HepG2 (cell line): ENCODE measurements at regions not wholly inside any gene's neighbourhood (a gene's known extent, or its start where the extent isn't known, plus 50 kb on each side); places are given as distances from the start of the nearest gene placed in this dataset.

Source experiments
- ATAC-seq: fragments of 200-7000 bp; cut with Tn5 transposase; 3 replicates; pipeline ENCODE4 v1.9.1; 2020; ENCODE audit warnings: mild to moderate bottlenecking, moderate library complexity
- BruUV-seq: library from RNA; stranded (reverse); fragments of 400-500 nt; replicated peaks from 2 replicates; lab custom pipeline; 2021; lab: Mats Ljungman, UMichigan
- CTCF ChIA-PET: fragments of 300-600 bp; formaldehyde crosslinking; extraction: SDS; loops from one replicate; lab custom pipeline; 2021; ENCODE audit warnings: low total read pairs, inconsistent platforms, low intra/inter-chr PET ratio; lab: Yijun Ruan, JAX
- POLR2A ChIA-PET: fragments of 350-600 bp; sonication (Branson Sonifier 250); formaldehyde crosslinking; loops from one replicate; lab custom pipeline; 2020; ENCODE audit warnings: antibody characterized with exemption, inconsistent platforms; lab: Yijun Ruan, JAX
- DNase-seq: peaks from one replicate; pipeline ENCODE4 v3.0.0-alpha.2; 2015; ENCODE audit warnings: low spot score
- FAIRE-seq: peaks from 3 replicates; lab custom pipeline; 2011; peaks lifted over from hg19 to GRCh38; lab: Jason Lieb, UNC
- H2AFZ ChIP-seq: one replicate; pipeline ENCODE4 v1.6.1; 2011; ENCODE audit warnings: low read length, inconsistent platforms
- H3K27ac ChIP-seq: fragments of 300-600 bp; 3 replicates; pipeline ENCODE4 v1.8.0; 2011; ENCODE audit warnings: mixed run types, mild to moderate bottlenecking, mixed read lengths, low read length, inconsistent platforms; ENCODE audit not compliant: insufficient read depth; ENCODE audit errors: extremely low read length
- H3K27me3 ChIP-seq, 2 experiments: fragments of 200-600 bp in 1 of 2; 2 replicates in 1 of 2; 3 replicates in 1 of 2; pipeline versions ENCODE4 v1.6.0 to v1.8.0; 2011; ENCODE audit warnings: low read length in 2 of 2, mild to moderate bottlenecking in 2 of 2, moderate library complexity in 2 of 2, inconsistent platforms in 1 of 2; ENCODE audit not compliant: insufficient read depth in 2 of 2, control insufficient read depth in 1 of 2
- H3K36me3 ChIP-seq, 2 experiments: fragments of 200-600 bp in 1 of 2; replicated peaks in 1 of 2; 2 replicates in 1 of 2; 3 replicates in 1 of 2; pipeline versions ENCODE4 v1.5.1 to v1.8.0; 2011; ENCODE audit warnings: low read length in 2 of 2, inconsistent platforms in 1 of 2; ENCODE audit not compliant: insufficient read depth in 2 of 2, control insufficient read depth in 1 of 2
- H3K4me1 ChIP-seq: 2 replicates; pipeline ENCODE4 v1.5.1; 2012; ENCODE audit warnings: low read length, inconsistent platforms; ENCODE audit not compliant: insufficient read depth
- H3K4me2 ChIP-seq: 2 replicates; pipeline ENCODE4 v1.6.0; 2011; ENCODE audit warnings: low read depth, low read length, inconsistent platforms
- H3K4me3 ChIP-seq, 3 experiments: fragments of 200-600 bp in 1 of 3; sonication (generic), shearing (Covaris generic) in 1 of 3; replicated peaks in 1 of 3; 2 replicates each; pipeline ENCODE4 v1.5.1; 2011 to 2016; ENCODE audit warnings: low read length in 3 of 3, inconsistent platforms in 2 of 3, low read depth in 2 of 3, mild to moderate bottlenecking in 2 of 3, control low read depth in 1 of 3, mixed read lengths in 1 of 3; ENCODE audit not compliant: insufficient read depth in 1 of 3
- H3K79me2 ChIP-seq: one replicate; pipeline ENCODE4 v1.6.1; 2011; ENCODE audit warnings: low read length, inconsistent platforms; ENCODE audit not compliant: insufficient read depth
- H3K9ac ChIP-seq: 2 replicates; pipeline ENCODE4 v1.6.0; 2011; ENCODE audit warnings: mild to moderate bottlenecking, low read depth, low read length, inconsistent platforms; ENCODE audit not compliant: insufficient read depth
- H3K9me3 ChIP-seq: 2 replicates; pipeline ENCODE4 v1.5.1; 2012; ENCODE audit warnings: mild to moderate bottlenecking, low read length
- H4K20me1 ChIP-seq: 2 replicates; pipeline ENCODE4 v1.6.0; 2011; ENCODE audit warnings: inconsistent platforms, mild to moderate bottlenecking, low read length, moderate library complexity; ENCODE audit not compliant: insufficient read depth
- BCL6 ChIP-seq: IDR thresholded peaks from 2 replicates; pipeline ENCODE4 v1.6.1; 2016; ENCODE audit warnings: missing genetic modification reagents, missing compliant biosample characterization
- RARA ChIP-seq: IDR thresholded peaks from 2 replicates; pipeline ENCODE4 v1.6.1; 2016; ENCODE audit warnings: missing genetic modification reagents, missing compliant biosample characterization
- ZKSCAN1 ChIP-seq: fragments of 150-350 bp; IDR thresholded peaks from 2 replicates; pipeline ENCODE4 v1.6.1; 2014; ENCODE audit warnings: low read length
- ZNF17 ChIP-seq: sonication (generic); formaldehyde crosslinking; IDR thresholded peaks from 2 replicates; pipeline ENCODE4 v1.5.0; 2020; ENCODE audit warnings: mild to moderate bottlenecking, missing genetic modification reagents
- WGBS: methylation state at CpG from one replicate; pipeline ENCODE4 v1.1.6; 2017; ENCODE audit warnings: low lambda C conversion rate; 5-methylcytosine and 5-hydroxymethylcytosine counted together
- in situ Hi-C: cut with HindIII; loops from 2 replicates; pipeline ENCODE4 v1.10.0; 2017; ENCODE audit warnings: low pct_unique_long_range_greater_than_20kb; ENCODE audit not compliant: extremely low pct_ligation_motif_present
- intact Hi-C: fragments of 100-400 bp; cut with micrococcal nuclease; formaldehyde crosslinking; loops from one replicate; pipeline ENCODE4 v1.10.0; 2022; ENCODE audit not compliant: unreplicated experiment
- TF ChIP-seq, protein P1 (sequence below), 2 experiments: sonication (generic) in 1 of 2; formaldehyde crosslinking in 1 of 2; IDR thresholded peaks; 2 replicates each; pipeline versions ENCODE4 v1.4.0 to v1.6.1; 2016 to 2020; ENCODE audit warnings: borderline replicate concordance in 1 of 2, low read depth in 1 of 2, mild to moderate bottlenecking in 1 of 2, missing genetic modification reagents in 1 of 2

DNA sequence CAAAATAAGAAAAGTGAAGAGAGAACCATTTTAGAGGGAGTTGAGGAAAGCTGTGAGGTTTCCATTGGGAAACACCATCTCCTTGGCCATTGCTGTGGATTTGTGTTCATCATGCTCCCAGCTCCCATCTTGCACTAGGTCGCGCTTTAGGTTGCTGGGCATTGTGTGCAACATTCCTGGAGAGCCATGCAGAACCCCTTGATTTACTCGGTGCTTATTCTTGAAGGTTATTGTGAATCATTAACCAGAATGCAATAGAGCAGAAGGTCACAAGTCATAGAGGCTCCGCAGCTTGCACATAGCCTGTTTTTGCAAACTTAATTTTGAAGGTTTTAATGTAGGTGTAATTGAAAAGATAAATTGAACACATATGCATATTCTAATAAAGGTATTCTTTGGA is 239.2 kb upstream of the IL12A start:
- no peaks in the 10 kb centered on the region for H3K36me3 ChIP-seq
- no TSS peak for BruUV-seq
- no peak overlapping the region for H3K27ac ChIP-seq
- H3K4me3 ChIP-seq = no peak overlapping the region
- no peaks in the 10 kb centered on the region for H3K27me3 ChIP-seq
- no peaks in the 10 kb centered on the region for H3K9me3 ChIP-seq
- no peak overlapping the region for H3K4me2 ChIP-seq
- intact Hi-C loops (loop anchor here (10.0 kb wide), 1 partner anchor 55 kb away; no protein-coding TSS in a partner anchor), in situ Hi-C loops (no loop called here)
- no peaks in the 10 kb centered on the region for H4K20me1 ChIP-seq
- no peak overlapping the region for H2AFZ ChIP-seq
- peak; percentile 83 for ATAC-seq
- no peak for FAIRE-seq
- H3K9ac ChIP-seq = no peak overlapping the region
- CTCF ChIA-PET = no interaction called here
- no peak for TF ChIP-seq ZKSCAN1
- TF ChIP-seq, protein P1, sequence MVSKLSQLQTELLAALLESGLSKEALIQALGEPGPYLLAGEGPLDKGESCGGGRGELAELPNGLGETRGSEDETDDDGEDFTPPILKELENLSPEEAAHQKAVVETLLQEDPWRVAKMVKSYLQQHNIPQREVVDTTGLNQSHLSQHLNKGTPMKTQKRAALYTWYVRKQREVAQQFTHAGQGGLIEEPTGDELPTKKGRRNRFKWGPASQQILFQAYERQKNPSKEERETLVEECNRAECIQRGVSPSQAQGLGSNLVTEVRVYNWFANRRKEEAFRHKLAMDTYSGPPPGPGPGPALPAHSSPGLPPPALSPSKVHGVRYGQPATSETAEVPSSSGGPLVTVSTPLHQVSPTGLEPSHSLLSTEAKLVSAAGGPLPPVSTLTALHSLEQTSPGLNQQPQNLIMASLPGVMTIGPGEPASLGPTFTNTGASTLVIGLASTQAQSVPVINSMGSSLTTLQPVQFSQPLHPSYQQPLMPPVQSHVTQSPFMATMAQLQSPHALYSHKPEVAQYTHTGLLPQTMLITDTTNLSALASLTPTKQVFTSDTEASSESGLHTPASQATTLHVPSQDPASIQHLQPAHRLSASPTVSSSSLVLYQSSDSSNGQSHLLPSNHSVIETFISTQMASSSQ (IDR thresholded peaks at IDR 0.05; ENCODE audit: low read depth) = peak; percentile 79
- TF ChIP-seq, protein P1 (CRISPR knock-in tag; IDR thresholded peaks at IDR 0.05; ENCODE audit: borderline replicate concordance) = no peak; the same call in 1 of the 2 replicates
- no peak for TF ChIP-seq ZNF17 (CRISPR knock-in tag)
- peak; percentile 94 for TF ChIP-seq BCL6 (CRISPR knock-in tag)
- TF ChIP-seq RARA (CRISPR knock-in tag) = 0 out of 2 replicates have a peak, but pooled peaks have one; percentile 9
- peaks cover 10% of the 10 kb centered on the region for H3K4me1 ChIP-seq
- 2% methylated on average over 4 of the region's 4 CpGs for WGBS
- no peaks in the 10 kb centered on the region for H3K79me2 ChIP-seq
- peak; percentile 28 for DNase-seq
- POLR2A ChIA-PET = no interaction called here
